Body of pancreas (tissue), 4 donors: ENCODE measurements at regions not wholly inside any gene's neighbourhood (a gene's known extent, or its start where the extent isn't known, plus 50 kb on each side); places are given as distances from the start of the nearest gene placed in this dataset.

ENCODE experiments used
- ATAC-seq: fragments of 150-250 bp; one replicate; pipeline ENCODE4 v1.9.1; 2016
- DNase-seq, 4 donors: peaks; one replicate each; pipeline ENCODE4 v3.0.0-alpha.2; 2019
- H3K27ac ChIP-seq, 4 donors: fragments of 200-600 bp; sonication (generic); 1 replicate in 3 of 4; 2 replicates in 1 of 4; pipeline versions ENCODE4 v1.5.1 to v1.6.1; 2016 to 2019; ENCODE audit warnings: mild to moderate bottlenecking in 1 of 4, mixed read lengths in 1 of 4, moderate library complexity in 1 of 4
- H3K27me3 ChIP-seq, 2 donors: fragments of 200-600 bp; sonication (generic); one replicate each; pipeline ENCODE4 v1.6.0; 2016; ENCODE audit warnings: mild to moderate bottlenecking in 1 of 2
- H3K36me3 ChIP-seq, 2 donors: fragments of 200-600 bp; sonication (generic); replicated peaks in 1 of 2; 2 replicates each; pipeline ENCODE4 v1.5.1; 2016; ENCODE audit warnings: low read depth in 2 of 2; ENCODE audit not compliant: insufficient read depth in 1 of 2
- H3K4me1 ChIP-seq: fragments of 200-600 bp; sonication (generic); one replicate; pipeline ENCODE4 v1.6.0; 2016
- H3K4me3 ChIP-seq, 2 donors: fragments of 200-600 bp; sonication (generic); 1 replicate in 1 of 2; 2 replicates in 1 of 2; pipeline ENCODE4 v1.5.1; 2016 to 2019
- H3K9me3 ChIP-seq, 3 donors: fragments of 200-600 bp; sonication (generic); 1 replicate in 2 of 3; 2 replicates in 1 of 3; pipeline ENCODE4 v1.5.1; 2016
- POLR2A ChIP-seq, 3 donors: fragments of 450-650 bp; IDR thresholded peaks; one replicate each; pipeline ENCODE4 v1.6.1; 2016; ENCODE audit warnings: antibody characterized with exemption in 3 of 3, mild to moderate bottlenecking in 2 of 3
- whole genome bisulfite sequencing, 2 donors: methylation state at CpG; one replicate each; pipeline ENCODE4 v1.1.5; 2017; 5-methylcytosine and 5-hydroxymethylcytosine counted together
- intact Hi-C: fragments of 100-400 bp; cut with DNase I; formaldehyde crosslinking; loops from one replicate; pipeline ENCODE4 v1.15.1; 2023
- TF ChIP-seq, protein P1 (sequence below), 7 experiments: fragments of 450-650 bp in 4 of 7; fragments of 200-600 bp in 3 of 7; sonication (generic) in 3 of 7; IDR thresholded peaks; one replicate each; pipeline ENCODE4 v1.5.1; 2016 to 2019; ENCODE audit warnings: antibody characterized with exemption in 7 of 7

GRCh38 chr3:59607656-59608055 lies 557.8 kb upstream of the CFAP20DC start:
- H3K4me3 ChIP-seq = no peak overlapping the region
- peaks cover 11% of the 10 kb centered on the region for H3K4me1 ChIP-seq
- H3K9me3 ChIP-seq = no peaks in the 10 kb centered on the region
- TF ChIP-seq, protein P1, sequence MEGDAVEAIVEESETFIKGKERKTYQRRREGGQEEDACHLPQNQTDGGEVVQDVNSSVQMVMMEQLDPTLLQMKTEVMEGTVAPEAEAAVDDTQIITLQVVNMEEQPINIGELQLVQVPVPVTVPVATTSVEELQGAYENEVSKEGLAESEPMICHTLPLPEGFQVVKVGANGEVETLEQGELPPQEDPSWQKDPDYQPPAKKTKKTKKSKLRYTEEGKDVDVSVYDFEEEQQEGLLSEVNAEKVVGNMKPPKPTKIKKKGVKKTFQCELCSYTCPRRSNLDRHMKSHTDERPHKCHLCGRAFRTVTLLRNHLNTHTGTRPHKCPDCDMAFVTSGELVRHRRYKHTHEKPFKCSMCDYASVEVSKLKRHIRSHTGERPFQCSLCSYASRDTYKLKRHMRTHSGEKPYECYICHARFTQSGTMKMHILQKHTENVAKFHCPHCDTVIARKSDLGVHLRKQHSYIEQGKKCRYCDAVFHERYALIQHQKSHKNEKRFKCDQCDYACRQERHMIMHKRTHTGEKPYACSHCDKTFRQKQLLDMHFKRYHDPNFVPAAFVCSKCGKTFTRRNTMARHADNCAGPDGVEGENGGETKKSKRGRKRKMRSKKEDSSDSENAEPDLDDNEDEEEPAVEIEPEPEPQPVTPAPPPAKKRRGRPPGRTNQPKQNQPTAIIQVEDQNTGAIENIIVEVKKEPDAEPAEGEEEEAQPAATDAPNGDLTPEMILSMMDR (IDR thresholded peaks at IDR 0.05) = peak in 2 of 7 experiments; percentile 8 to 9
- TF ChIP-seq POLR2A (IDR thresholded peaks at IDR 0.05) = no peak
- WGBS, 2 donors = 0 to 31% methylated on average over 1 of the region's 1 CpG
- H3K27me3 ChIP-seq = no peaks in the 10 kb centered on the region
- intact Hi-C loops = no loop called here
- no peak overlapping the region for H3K27ac ChIP-seq
- no peaks in the 10 kb centered on the region for H3K36me3 ChIP-seq
- ATAC-seq = peak; percentile 30
- no peak for DNase-seq

DNA sequence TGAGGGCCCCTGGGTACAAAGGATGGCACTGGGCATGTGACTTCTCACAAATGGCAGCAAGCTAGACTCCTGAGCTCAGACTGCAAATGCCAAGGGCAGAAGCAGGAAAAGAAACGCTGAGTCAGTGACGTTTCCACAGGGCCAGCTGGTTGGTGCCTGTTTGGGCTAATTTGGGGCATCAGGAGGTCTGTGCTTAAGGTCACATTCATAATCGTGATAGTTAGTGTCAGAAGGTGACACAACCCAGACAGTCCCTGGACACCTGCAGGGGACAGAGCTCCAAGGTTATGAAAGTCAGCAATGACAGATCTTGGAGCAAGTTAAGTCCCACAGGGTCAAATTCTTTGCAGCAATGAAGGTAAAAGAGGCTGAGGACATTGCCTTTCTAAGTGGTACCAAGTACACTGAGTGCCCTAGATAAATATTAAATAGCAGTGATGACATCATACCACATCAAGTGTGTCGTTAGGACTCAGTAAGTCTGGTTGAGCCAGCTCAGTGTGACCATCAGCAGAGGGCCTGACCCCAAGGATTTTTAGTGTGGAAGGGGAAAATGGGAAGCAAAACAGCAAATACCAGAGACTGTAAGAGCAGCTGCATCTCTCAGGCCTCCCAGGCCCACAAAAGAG lies 556.9 kb upstream of the CFAP20DC start:
- Histone ChIP-seq H3K36me3 (no peaks in the 10 kb centered on the region), H3K27ac (peak overlapping the region in 1 of 4 donors; percentile 22), H3K9me3 (no peaks in the 10 kb centered on the region), H3K27me3 (no peaks in the 10 kb centered on the region), H3K4me1 (peaks cover 11% of the 10 kb centered on the region), H3K4me3 (no peak overlapping the region)
- intact Hi-C loops = no loop called here
- no peak for TF ChIP-seq POLR2A (IDR thresholded peaks at IDR 0.05)
- TF ChIP-seq, protein P1 (IDR thresholded peaks at IDR 0.05) = no peak
- ATAC-seq = peak; percentile 38
- DNase-seq = no peak
- WGBS, 2 donors = 38 to 41% methylated on average over 4 of the region's 4 CpGs

DNA sequence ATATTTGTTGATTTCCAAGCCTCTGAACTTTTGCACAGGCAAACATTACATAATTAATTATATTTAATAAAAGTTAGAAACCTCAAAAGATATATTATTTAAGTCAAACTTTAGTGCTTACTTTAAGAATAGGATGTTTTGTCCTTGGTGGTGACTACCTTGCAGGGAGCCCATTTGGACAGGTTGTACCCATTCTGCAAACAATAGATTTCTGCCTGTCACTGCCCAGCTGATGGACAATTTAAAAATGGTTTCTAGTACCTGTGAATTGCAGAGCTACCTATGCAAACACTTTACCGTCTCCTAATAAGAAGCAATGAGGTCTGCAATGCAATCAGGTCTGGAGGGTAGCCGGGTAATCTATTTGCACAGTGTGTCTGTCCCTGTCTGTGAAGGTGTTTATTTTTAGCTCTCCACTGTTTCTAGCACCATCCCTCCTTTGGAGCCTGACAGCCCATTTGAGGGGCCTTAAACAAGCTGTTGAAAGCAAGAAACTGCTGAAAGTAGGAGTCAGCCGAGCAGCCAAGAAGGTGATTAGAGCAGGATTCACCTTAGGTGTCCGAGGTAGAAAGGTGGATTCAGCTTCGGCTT lies 556.2 kb upstream of the CFAP20DC start:
- ATAC-seq = no peak
- H3K27ac ChIP-seq = peak overlapping the region in 1 of 4 donors; percentile 22
- no peaks in the 10 kb centered on the region for H3K9me3 ChIP-seq
- no peaks in the 10 kb centered on the region for H3K36me3 ChIP-seq
- peaks cover 11% of the 10 kb centered on the region for H3K4me1 ChIP-seq
- no peak for TF ChIP-seq POLR2A (IDR thresholded peaks at IDR 0.05)
- TF ChIP-seq, protein P1 (IDR thresholded peaks at IDR 0.05) = no peak
- 91% methylated on average over 5 of the region's 5 CpGs for WGBS, 2 donors
- no peak overlapping the region for H3K4me3 ChIP-seq
- no peaks in the 10 kb centered on the region for H3K27me3 ChIP-seq
- DNase-seq = no peak
- intact Hi-C loops = no loop called here

DNA sequence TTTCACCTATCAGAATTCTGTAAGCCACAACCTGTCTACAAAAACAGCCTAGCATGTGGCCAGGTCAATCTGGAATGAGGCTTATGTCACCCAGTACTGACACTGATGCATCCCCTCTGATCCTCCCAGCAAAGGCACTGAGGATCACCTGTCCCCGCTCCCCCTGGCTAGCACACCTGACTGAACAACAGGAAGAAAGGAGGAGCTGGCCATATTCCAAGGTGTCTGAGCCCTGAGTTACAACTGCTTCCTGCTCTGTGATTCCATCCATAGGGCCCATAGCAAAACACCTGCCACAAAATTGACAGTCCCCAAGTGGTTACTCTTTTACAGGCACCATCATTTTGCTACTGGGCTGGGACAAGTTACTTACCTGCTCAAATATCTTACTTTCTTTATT lies 555.5 kb upstream of the CFAP20DC start:
- H3K4me1 ChIP-seq = peaks cover 11% of the 10 kb centered on the region
- no peak overlapping the region for H3K4me3 ChIP-seq
- ATAC-seq (no peak), DNase-seq (peak; percentile 22 to 51 (median 39))
- no peaks in the 10 kb centered on the region for H3K36me3 ChIP-seq
- intact Hi-C loops = no loop called here
- no peak for TF ChIP-seq POLR2A (IDR thresholded peaks at IDR 0.05)
- TF ChIP-seq, protein P1 (IDR thresholded peaks at IDR 0.05) = no peak
- H3K27ac ChIP-seq = no peak overlapping the region
- no peaks in the 10 kb centered on the region for H3K27me3 ChIP-seq
- H3K9me3 ChIP-seq = no peaks in the 10 kb centered on the region
- WGBS, 2 donors = 83 to 100% methylated on average over 1 of the region's 1 CpG

DNA sequence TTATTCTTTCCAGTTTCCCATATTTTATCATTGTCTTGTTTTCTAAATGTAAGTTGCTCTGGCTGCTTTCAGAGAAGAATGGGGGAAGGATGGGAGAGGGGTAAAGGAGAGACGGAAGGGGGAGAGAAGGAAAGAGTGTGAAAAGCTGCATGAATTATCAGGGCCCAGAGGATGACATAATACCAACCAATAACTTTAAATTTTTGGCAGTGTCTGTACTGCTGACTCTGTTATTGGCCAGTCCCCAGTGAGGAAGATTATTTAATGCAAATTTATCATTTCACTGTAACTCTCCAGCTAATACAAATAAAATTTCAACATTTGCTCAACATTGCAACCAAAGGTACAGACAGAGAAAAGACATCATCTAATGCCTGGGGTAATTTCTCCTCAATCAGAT lies 551.7 kb upstream of the CFAP20DC start:
- ATAC-seq = no peak

More for the DNA sequence above, 551.7 kb upstream of the CFAP20DC start:
- Histone ChIP-seq H3K4me1 (peaks cover 10% of the 10 kb centered on the region), H3K9me3 (no peaks in the 10 kb centered on the region), H3K36me3 (no peaks in the 10 kb centered on the region), H3K27ac (no peak overlapping the region), H3K4me3 (no peak overlapping the region), H3K27me3 (no peaks in the 10 kb centered on the region)
- no peak for DNase-seq
- intact Hi-C loops = no loop called here
- 56 to 68% methylated on average over 1 of the region's 1 CpG for WGBS, 2 donors
- no peak for TF ChIP-seq POLR2A (IDR thresholded peaks at IDR 0.05)
- TF ChIP-seq, protein P1 (IDR thresholded peaks at IDR 0.05) = no peak
